ENCODE measurements at regions not wholly inside any gene's neighbourhood (a gene's known extent, or its start where the extent isn't known, plus 50 kb on each side); places are given as distances from the start of the nearest gene placed in this dataset.

DNA sequence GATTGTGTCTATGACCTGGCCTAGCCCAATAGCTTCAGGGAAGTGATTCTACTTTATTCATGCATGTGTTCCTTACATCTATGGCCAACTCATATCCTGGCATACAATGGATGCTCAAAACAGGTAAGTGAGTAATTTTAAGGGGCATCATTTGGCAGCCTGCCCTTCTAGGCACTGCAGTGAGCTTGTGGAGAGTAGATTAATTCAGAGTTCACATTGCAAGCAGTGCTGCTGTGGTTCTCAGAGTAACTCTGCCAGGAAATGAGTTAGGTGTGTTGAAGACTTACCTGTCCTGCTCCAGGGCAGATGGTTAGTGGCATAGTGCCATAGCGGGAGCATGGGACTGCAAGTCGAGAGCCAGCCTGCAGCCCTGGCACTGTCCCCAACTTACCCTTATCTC, 158.0 kb downstream of the SCP2D1 start:
- no peak for DNase-seq

DNA sequence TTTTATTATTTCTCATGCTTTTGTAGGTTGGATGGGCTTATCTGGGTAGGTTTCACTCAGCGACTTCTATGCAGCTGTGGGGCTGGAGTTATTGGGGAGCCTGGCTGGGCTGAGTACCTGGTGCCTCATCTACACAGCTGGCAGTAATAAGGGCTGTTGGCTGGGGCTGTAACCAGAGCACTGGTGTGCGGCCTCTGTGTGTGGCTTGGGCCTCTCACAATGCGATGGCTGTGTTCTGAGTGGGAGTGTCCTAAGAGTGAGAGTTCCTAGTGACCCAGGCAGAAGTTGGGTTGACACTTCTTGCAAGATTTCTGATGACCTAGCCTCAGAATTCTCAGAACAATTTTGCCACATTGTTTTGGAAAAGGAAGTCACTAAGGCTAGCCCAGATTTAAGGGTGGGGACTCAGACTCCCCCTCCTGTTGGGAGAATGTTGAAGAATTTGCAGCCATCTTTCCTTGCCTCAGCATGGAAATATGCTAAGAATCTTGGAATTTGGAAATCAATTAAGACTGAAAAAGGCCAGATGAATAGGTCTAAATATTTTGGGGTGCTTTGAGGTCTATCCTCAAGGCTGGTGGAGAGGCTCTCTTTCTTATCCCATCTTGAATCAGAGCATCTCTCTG, 158.8 kb downstream of the SCP2D1 start:
- no peak for DNase-seq

DNA sequence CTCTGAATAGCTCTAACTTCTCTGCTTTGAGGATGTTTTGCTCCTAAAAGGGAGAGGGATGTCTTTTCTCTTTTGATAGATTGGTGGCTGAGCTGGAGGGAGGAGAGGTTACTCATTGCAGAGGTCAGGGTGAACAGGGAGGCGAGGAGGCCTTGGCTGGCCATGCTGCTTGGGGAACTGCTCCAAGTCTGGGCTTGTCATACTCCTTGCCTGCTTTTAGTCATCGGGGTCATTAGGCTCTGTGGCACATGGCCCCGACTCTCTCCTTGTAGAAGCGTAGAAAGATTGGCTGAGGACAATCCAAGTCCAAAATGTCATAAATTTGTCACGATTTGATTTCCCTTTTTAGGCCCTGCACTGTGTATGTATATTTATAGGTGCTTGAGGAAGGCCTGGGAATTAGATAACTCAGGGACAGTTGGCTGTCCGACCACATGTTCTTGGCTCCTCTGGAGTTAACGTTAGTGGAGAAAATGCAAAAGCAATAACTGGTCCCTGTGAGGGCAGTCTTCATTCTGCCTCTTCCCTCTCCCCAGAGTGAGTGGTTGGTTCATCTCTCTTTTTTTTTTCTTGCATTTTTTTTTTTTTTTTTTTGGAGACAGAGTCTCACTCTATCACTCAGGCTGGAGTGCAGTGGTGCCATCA, 160.1 kb downstream of the SCP2D1 start:
- no peak for DNase-seq

DNA sequence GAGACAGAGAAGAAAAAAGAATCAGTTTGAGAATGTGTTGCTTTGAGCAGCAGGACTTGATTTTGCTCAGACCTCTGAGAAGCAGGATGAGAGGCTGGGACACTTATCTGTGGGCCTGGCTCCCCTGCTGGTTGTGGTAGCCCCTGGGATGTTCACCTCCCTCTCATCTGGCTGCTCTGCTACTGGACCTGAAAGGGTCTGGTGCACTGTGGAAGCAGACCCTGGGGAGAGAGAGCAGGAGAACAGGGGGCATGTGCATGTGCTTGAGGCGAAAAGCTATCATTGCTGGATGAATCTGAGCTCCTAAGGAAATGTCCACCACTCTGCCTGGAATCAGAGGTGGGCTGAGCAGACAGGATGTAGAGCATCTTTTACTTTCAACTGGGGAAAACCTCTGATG, 161.1 kb downstream of the SCP2D1 start:
- DNase-seq = no peak

DNA sequence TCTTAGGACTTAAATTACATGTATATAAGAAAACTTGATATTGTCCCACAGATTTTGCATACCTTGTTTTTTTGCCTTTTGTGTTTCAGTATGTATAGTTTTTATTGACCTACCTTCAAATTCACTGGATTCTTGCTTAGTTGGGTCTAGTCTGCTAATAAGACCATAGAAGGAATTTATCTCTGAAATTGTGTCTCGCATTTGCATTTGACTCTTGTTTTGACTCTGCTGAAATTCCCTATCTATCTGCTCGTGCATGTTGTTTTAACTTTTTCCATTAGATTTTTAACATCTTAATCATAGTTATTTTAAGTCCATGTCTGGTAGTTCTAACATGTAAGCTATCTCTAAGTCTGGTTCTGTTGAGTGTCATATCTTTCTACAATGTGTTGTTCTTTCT, 163.9 kb downstream of the SCP2D1 start:
- no peak for DNase-seq

DNA sequence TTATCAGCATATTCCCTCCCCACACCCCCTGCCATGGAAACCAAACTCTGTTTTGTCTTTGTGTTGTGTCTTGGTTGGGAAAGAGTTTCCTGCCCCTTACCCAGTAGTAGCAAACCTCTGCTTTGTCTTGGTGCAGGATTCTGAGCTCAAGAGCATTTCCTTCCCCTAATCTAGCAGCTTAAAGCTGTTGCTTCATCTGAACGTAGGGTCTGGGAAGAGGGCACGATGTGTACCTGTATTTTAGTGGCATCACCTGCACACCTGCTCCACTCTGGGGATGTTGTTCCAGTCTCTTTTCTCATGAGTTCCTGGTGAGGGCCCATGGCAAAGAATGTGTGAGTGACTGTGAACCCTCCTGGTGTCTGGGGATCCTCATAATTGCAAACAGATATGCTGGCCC, 164.7 kb downstream of the SCP2D1 start:
- DNase-seq = no peak

DNA sequence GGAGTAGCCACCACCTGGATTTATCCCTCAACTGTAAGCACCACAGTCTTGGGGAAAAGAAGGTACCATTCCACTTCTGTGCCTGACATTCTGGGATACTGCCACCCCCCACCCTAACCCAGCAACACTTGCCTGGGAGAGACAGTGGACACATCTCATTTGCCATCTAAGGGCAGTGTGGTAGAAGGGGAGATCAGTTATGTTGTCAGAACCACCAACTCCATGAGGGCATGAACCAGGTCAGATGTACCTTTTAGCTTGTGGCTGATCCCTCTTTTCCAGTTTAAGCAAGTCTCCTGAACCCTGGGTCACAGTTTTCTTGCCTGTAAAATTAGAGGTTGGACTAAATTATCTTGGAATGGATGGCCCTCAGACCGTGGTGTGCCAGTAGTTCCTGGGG, 165.5 kb downstream of the SCP2D1 start:
- DNase-seq = no peak

DNA sequence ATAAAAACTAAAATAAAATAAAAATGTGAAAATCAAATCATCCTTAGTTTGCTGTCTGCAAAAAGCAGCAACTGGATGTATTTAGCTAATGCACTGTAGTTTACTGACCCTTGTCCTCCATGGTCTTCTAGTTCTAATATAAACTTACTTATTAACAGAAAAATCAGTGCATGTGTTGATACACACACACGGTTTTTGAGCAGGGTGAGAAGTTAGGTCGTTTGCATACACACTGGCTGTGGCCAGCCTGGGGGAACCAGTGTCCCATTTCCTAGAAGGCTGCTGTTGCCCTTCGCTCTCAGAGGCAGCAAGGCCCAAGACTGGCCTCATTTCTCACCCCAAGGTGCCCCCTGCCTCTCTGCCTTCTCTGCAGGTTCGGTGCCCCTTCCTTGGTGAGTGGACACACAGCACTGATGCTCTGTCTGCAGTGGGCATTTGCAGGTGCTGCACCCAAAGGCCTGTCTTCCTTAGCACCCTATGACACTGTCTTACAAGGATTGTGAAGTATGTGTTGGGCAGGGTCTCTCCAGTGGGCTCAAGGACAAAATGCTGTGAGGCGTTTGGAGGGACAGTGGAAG, 168.5 kb downstream of the SCP2D1 start:
- DNase-seq = no peak

DNA sequence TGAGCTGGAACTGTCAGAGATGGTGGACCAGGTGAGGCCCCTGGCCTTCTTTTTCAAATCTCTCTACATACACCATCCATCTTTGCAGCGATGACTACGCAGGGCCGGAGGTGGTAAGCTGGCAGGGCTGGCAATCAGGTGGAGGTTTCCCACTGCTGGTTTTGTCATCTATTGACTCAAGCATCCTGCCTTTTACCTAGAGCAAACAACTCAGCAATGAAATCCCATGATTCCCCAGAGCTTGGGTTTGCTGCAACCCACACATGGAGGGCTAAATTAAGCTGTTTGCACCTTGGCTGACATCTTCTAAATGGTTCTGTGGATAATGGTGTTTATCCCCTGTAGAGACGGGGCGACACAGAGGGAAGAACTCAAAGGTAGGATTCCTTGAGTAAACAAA, 170.2 kb downstream of the SCP2D1 start:
- no peak for DNase-seq

DNA sequence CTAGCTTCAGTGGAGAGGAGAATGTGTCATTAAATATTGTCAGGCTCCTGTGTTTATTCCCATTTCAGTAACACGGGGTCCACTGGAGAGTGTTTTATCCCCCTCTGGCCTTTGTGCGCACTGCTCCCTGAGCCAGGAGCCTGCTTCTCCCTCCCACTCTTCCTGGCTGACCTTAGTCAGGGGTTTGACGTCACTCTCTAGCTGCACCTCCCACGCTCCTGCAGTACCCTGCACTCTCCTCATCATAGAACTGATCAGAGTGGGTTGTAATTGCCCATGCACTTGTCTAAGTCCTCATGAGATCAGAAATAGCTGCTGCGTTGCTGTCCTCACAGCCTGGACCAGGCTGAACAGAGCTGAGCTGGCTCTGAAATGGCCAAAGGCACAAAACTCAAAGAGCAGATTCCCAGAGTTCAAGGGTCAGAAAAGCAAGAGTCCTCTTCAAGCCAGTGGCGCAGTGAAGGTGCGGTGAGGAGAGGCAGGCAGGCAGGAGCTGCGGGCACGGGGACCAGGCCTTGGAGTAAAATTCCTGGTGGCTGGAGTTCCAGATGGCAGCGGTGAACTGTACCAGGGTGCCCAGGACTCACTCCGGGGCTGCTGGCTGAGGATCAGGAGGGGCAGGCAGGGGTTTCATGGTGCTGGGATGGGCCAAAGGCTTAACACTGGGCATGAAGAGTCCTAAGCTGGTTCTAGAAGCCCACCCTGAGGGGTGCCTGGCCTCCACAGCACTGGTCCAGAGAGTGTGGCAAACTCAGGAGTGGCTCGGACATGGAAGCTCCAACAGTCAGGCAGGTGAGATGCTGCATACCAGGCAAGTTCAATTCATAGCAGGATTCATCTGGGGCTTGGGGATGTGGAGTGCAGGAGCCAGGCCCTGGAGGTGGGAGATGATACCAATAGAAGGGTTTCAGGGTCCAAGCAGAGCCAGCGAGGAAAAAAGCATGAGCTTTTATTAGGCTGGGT, 170.9 kb downstream of the SCP2D1 start:
- no peak for DNase-seq

DNA sequence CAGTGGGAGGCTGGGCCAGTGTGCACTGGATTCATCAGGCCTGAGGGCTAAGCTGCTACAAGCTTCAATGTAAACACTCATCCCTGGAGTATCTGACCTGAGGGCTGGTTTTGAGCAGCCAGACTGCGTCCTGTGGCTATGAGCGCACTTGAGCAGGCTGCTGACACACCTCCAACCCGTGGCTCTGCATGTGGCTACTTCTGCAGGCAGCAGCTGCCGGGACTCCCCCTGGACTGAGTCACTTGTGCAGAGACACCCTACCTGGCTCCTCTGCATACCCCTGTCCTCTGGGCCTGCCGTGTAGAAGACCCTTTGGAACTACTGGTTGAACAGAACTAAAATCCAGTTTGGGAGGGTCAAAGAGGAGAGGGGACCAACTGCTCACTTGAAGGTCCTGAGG, 172.0 kb downstream of the SCP2D1 start:
- DNase-seq = no peak

DNA sequence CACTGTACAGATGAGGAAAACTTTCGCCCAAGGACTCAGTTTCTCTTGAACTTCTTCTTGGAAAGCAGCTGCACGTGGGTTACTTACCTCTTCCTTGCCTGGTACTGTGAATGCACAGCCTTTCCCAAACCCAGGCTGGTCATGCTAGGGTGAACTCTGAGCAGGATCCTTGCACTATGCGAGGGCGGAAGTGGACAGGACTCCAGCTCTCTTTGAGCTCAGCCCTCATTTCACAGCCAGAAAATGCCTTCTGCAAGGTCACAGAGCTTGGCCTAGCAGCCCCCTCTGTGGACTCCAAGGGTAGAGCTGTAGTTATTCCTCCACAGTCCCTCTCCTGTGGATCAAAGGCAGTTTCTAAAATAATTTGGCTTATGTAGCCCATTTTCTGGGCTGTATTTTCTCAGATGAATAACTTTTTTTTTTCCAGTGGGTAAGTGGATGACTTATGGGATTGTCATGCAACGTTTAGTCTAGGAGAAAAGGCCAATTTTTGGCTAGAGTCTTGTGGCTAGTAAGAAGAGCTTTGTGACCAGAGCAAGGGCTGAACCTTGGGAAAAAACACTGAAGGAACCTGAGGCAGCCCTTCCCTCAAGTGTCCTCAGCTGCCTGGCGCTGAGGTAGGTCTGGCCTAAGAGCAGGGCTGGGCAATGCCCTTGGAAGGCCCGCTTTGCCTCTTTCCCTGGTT, 172.7 kb downstream of the SCP2D1 start:
- no peak for DNase-seq

DNA sequence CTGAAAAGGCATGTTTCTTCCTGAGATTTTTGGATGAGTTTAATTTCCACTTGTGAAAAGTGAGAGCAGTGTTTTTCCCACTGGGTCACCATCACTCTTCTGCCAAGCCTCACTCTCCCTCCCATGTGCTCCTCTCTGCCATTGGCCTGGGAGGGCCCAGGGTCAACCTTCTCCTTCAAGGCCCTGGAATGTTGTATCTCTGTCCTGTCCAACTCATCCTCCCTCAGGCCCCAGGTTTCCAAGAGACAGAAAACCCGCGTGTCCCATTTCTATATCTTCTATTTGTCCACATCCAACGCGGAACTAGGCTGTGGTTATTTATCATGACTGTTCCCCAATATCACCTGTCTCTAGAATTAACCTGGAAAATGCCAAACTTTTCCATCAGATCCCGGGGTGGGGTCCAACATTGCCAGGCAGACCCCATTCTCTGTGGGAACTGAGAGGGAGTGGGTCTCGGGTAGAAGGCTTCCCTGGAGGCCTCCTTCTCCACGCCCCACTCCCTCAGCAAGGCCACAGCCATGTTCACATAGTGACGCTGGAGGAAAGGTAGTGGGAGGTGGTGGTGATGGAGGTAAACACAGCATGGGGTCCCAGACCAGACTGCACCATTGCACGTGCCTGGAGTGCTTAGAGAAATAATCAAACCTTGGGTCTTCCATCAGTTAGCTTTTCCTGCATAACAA, 173.5 kb downstream of the SCP2D1 start:
- DNase-seq = no peak

DNA sequence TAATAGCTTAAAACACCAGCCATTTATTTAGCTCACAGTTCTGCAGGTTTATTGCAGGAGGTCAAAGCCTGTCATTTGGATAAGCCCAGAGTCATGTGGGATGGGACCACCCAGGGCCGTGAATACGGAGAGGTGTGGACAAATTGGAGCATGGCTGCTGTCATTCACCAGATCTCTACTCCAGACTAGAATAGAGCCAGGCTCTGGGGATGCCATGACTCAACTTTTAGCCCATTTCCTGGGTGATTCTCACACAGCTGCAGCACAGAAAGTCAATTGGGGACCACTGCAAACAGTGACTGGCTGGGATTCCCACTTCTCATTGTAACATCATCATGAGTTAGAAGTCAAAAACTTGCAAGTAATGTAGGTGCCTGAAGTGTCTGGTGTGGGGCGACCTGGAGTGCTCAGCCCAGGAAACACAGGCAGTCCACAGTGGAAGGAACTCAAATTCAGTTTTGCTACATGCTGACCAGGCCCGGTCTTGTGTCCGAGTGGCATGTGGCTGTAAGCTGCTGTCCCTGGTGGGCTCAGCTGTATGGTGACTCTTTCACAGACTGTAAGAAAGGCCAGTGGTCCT, 174.3 kb downstream of the SCP2D1 start:
- DNase-seq = no peak

DNA sequence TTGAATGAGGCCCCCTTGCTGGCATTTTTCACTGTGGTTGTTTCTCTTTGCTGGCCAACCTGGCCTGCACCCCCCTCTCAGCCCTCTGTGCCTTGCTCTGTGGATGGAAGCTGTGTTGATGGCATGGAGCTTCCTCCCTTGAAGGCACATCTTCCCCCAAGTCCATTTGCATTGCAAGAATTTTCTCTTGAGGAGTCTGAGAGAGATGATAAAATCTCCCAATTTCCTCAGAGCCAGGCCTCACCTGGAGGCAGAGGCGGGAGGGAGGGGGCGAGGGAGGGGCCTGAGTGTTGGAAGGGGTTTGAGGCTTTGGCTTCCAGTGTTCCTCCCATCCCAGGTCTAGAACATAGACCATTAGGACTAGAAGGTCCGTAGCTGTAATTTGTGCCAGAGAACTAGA, 175.1 kb downstream of the SCP2D1 start:
- DNase-seq = no peak

DNA sequence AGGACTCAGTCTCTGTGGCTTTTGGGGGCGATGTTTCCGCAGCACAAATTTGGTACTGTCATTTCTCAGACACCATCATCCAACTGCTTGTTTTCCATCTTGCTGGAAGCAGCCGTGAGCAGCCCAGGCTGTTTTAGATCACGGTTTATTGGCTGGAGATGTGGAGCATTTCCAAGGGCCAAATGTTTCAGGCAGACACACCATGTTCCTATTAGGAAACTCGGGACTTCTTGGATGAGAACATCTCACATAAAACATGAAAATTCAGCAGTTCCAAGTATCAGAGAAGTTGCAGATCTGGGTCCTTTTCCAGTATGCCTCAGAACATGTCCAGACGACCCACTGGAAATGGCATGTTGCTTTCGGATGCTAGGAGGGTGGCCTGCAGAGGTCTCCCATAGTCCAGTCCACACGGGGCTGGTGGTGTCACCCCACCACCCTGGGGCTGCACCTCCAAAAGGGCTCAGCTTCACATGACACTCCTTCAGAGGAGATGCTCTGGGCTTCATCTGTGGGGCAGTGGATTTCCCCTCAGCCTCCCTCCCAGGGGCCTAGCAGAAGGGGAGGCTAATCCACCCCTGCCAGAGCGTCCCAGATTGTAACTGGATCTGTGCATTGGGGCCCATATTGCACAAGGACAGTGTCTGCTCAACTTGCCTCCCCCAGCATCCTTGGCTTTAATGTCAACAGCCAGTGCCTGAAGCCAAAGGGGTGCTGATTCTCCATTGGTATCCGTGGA, 176.3 kb downstream of the SCP2D1 start:
- no peak for DNase-seq

DNA sequence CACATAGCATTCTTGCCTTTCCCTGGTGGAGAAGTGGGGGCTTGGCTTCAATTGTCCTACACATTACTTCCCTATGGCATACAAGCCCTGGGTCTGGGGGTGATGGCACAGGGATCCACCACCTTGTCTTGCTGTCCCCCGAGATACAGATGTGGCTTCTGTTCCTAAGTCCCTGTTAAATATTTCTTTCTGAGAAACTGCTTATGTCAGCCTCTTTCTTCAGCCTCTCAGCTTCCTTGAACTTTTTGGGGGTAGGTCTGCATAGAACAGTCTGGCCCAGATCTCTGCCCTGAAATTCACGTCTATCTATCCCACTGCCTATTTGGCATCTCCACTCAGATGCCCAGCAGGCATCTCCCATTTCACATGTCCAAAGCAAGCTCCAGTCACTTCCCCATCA, 177.4 kb downstream of the SCP2D1 start:
- DNase-seq = no peak

DNA sequence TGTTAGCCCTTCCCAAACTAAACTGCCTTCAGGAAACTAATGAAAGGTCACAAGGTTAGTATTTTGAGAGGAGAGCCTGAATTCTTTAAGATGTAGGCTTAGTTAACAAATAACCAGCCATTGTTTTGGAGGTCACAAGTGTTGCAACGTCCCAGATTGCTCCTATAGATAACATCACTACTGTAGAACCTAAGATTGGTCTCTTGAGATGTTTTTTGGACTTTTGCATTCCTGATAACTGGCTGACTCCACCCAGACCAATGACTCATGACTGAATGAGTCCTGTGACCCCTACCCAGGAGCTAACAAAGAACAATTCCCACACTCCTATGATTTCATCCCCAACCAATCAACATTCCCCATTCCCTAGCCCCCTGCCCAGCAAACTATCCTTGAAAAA, 178.8 kb downstream of the SCP2D1 start:
- no peak for DNase-seq

DNA sequence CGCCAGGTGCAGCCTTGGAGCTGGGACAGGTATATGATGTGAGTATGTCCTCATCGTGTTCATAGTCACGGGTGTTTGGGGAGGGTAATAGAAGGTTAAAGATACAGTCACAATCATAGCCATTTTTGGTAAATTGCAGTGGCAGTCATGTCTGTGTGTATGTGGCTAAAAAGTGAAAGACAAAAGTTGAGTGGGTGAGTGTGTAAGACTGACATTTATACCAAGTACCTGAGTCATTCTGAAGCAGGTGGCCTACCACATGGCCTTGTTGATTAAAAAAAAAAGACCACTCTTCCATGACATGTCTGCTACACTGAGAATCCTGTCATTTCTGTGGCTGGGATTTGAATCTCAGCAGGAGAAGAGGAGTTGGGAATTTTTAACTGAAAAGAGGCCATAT, 181.9 kb downstream of the SCP2D1 start:
- DNase-seq = no peak

DNA sequence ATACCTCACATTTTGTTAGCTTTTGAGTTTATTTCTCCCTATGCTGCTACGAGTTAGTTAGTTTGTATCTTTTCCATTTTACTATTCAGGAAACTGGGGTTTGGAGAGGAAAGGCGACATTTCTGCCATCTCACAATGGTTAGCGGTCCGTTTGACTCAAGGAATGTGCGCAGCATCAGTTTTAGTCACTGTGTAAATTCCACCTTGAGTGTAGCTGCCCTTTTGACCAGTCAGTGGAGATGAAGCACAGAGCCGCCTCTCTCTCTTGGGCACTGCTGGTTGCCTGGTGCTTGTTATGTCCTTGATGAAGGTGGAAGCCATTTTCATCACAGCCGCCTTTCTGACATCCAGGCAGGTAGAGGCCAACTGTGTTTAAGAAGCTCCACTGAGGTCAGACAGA, 185.5 kb downstream of the SCP2D1 start:
- no peak for DNase-seq

DNA sequence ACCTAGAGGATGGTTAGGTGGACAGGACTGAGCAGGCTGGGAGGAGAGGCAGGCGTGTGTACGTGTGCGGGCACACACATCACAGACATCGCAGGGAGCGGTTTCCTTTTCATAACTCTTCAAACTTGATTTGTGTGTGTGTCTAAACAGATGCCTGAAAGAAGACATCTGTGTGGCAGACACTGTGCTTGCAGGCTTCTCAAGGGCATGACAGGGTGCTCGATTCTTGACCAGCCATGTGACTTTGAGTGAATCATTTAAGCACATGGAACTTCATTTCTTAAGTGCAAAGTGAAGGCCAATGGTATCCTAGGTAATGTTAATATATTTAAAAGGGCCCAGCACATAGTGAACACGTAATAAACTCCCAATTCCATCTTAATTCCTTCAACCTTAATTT, 186.5 kb downstream of the SCP2D1 start:
- no peak for DNase-seq
